Umbilical cord (tissue), 1 donor: ENCODE measurements at regions not wholly inside any gene's neighbourhood (a gene's known extent, or its start where the extent isn't known, plus 50 kb on each side); places are given as distances from the start of the nearest gene placed in this dataset.
"Not testable (repeated sequence)": the region's sequence is repeated elsewhere in the genome, so short reads cannot be mapped to it uniquely, and the experiment has no call there.

Source experiments
- DNase-seq: peaks from one replicate; pipeline ENCODE4 v3.0.0-alpha.2; 2015; ENCODE audit warnings: low spot score

DNA sequence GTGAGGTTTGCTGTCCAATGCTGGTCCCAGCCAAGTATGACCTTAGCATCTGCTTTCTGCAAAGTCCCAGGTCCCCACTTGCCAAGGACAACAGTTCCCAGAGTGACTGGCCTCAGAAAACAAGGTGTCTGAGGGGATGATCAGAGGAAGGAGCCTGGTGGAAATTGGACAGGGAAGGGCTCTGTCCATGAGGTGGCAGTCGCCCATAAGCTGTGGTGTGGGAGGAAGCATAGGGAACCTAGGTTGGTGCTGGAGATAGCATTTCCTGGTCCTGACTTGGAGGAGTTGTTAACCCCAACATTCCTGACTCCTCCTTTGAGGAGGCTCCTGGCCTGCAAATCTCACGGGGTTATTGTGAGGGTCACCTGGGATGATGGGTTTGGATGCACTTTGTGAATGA is 77.8 kb downstream of the LIMS4 start:
- not testable (repeated sequence) for DNase-seq

DNA sequence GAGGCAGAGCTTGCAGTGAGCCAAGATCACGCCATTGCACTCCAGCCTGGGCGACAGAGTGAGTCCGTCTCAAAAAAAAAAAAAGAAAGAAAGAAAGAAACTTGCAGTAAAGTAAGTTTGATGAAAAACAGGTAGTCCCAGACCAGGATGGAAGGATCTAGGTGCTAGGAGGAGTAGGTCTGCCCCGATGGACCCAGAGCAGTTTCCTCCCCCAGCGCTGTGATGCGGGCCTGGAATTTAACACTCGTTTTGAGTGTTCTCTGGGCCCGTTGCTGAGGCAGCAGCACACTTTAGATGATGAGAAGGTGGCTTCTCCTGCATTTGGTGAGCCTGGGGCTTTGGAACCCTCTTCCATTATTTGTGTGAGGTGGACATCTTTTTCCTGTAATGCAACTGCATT is 80.2 kb downstream of the LIMS4 start:
- not testable (repeated sequence) for DNase-seq

- not testable (repeated sequence) for DNase-seq
Measured at GRCh38 chr2:110391035-110391418, 81.6 kb downstream of the LIMS4 start.

DNA sequence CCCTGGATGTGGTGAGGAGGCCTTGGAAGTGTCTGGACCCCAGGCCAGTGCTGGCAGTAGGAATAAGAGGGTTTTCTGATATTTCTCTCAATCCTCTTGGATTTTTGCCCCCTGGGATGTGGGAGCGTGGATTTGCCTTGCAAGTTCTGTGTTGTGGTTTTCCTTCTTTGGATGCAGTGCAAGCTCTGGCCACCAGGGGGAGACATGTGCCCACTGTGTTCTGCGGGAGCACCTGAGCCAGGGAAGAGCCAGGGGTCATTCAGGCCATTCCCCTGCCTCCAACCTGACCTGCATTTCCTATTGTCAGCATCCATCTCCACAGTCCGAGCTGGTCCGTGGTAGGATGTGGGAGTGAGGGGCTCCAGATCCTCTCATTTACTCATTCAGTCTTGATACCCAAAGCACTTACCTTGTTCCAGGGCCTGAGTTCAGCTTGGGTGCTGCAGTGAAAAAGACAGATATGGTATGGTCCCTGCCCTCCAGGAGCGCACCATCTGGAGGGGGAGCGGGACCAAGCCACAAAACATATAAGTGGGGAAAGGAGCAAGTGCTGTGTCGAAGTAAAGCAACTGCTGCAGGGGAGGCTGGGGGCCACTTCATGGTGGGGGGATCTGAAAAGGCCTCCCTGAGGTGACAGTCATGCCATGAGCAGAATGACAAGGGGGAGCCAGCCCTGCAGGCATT is 82.1 kb downstream of the LIMS4 start:
- DNase-seq: not testable (repeated sequence)

DNA sequence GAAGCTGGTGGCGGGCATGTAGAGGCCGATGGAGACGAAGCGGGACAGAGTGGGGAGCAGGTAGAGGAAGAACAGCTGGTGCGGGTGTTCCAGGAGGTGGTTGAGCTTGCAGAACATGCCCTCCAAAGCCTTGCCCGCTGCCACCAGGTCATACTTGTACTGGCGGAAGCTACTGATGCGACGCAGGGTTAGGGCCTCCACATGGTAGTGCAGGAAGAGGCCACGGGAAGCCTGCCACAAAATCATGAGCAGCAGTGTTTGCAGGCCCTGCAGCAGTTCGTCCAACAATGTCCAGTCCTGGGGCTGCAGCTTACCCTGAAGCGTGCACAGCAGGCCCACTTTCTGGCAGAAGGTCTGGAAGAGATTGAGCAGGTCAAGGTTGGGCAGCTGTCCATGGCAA is 85.6 kb downstream of the LIMS4 start:
- DNase-seq: not testable (repeated sequence)

DNA sequence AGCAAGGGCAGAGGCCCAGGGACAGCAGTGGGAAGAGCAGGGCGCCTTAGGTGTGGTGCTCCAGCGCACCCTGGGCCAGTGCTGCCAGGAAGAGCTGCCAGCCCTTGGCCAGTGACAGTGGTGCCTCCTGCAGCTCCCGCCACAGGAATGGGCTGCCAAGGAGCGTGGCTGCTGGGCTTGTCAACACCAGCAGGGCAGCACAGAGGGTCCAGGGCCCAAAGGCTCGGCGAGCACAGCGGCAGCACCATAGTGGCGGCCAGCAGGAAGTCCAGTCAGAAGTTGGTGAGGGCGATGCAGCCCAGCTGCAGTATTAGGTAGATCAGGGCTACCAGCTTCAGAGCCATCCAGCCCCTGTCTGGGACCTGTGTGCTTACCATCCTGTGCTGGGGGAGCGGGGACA is 86.1 kb downstream of the LIMS4 start:
- DNase-seq: not testable (repeated sequence)

DNA sequence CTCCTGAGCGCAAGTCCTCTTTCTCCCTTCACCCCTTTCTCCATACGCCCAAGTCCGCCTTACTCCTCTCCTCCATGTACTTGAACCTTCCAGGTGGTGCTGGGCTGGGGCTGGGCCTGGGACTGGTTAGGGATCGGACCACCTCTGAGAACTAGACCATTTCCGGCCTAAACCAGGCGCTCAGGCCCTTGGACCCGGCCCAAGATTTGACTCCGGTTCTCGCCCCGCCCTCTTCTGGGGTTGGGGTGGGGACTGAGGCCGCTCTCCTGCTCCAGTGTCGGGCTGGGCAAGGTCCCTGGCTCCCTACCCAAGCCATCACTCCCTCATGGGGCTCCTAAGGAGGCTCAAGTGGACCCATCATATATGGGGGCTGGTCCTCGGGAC is 87.9 kb downstream of the LIMS4 start:
- not testable (repeated sequence) for DNase-seq

GRCh38 chr2:110384109-110384735 is 88.4 kb downstream of the LIMS4 start:
- not testable (repeated sequence) for DNase-seq

- not testable (repeated sequence) for DNase-seq
Measured at GRCh38 chr2:110383163-110384048, 89.2 kb downstream of the LIMS4 start.

DNA sequence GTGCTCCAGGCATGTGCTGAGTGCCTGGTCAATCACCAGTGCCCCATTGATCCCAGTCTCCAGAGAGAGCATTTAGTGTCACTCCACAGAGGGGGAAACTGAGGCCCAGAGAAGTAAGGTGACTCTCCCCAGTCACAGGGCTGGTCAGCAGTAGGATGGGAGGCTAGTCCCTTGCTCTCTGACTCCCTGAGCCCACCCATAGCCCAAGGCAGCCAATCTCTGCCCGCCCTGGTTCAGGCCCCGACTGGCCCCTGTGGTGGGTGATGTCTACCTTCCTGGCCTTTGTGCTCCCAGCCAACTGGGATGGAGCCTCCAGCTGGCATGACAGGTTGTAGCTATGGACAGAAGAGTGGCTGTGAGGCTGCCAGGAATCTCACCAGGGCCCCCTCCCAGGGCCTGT is 99.1 kb downstream of the LIMS4 start:
- not testable (repeated sequence) for DNase-seq

GRCh38 chr2:110371633-110372032 is 101.0 kb downstream of the LIMS4 start:
- DNase-seq: not testable (repeated sequence)

GRCh38 chr2:110357616-110358015 is 115.0 kb downstream of the LIMS4 start:
- not testable (repeated sequence) for DNase-seq

GRCh38 chr2:110354294-110355018 is 118.2 kb downstream of the LIMS4 start:
- not testable (repeated sequence) for DNase-seq

- not testable (repeated sequence) for DNase-seq
Measured at GRCh38 chr2:110350718-110351117, 121.9 kb downstream of the LIMS4 start.

DNA sequence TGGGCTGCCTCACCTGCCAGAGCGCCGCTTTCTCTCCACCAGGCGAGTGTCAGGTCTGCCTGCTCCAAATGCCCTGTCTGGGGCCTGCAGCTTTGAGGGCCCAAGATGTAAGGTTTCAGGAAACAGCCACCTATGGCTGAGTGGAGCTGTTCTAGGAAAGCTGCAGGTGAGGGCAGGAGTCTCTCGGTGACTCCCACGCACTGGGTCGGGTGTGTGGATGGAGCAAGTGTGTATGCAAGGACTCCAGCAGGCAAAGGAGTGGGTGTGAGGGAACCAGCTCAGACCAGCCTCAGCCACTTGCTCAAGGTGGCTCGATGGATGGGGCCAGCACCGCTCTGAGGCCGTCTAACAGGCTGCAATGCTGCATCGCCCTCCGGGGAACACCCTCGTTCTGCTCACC is 123.7 kb downstream of the LIMS4 start:
- DNase-seq: not testable (repeated sequence)

- DNase-seq: not testable (repeated sequence)
Measured at GRCh38 chr2:110344405-110345035, 128.1 kb downstream of the LIMS4 start.

DNA sequence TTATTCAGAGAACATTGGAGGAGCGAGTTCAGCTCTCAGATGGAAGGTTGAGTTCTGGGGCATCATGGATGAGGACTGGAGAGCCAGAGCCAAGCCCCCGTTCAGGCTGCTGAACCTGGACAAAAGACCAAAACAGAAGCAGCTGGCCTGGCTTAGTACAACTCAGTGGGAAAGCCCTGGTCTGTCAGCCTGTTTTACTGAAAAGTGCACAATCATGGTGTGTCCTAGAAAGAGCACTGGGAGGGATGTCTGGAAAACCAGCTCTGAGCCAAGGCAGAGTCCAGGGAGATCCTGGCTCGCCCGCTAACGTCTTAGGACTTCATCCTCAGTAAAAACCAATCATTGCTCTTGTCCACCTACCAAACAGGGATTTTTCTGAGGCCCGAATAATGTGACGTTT is 129.7 kb upstream of the MTLN start:
- not testable (repeated sequence) for DNase-seq

- DNase-seq: not testable (repeated sequence)
Measured at GRCh38 chr2:110339126-110339525, 126.8 kb upstream of the MTLN start.

- DNase-seq: not testable (repeated sequence)
Measured at GRCh38 chr2:110338277-110339003, 126.1 kb upstream of the MTLN start.

- DNase-seq: not testable (repeated sequence)
Measured at GRCh38 chr2:110336071-110336470, 123.7 kb upstream of the MTLN start.
